ENCODE measurements at regions not wholly inside any gene's neighbourhood (a gene's known extent, or its start where the extent isn't known, plus 50 kb on each side); places are given as distances from the start of the nearest gene placed in this dataset.
"Not testable (repeated sequence)": the region's sequence is repeated elsewhere in the genome, so short reads cannot be mapped to it uniquely, and the experiment has no call there.

- DNase-seq (ENCODE audit: low read depth), result no peak
These were observed 370.2 kb upstream of the SASH1 start for GRCh38 chr6:147972448-147972847.

- no peak for DNase-seq (ENCODE audit: low read depth)
These were observed 368.8 kb upstream of the SASH1 start for GRCh38 chr6:147973806-147974205.

GRCh38 chr6:147974376-147974775, 368.3 kb upstream of the SASH1 start:
- peak; percentile 25 for DNase-seq (ENCODE audit: low read depth)

GRCh38 chr6:147977851-147978465, 364.7 kb upstream of the SASH1 start:
- DNase-seq (ENCODE audit: low read depth), result no peak

GRCh38 chr6:147979966-147980365, 362.7 kb upstream of the SASH1 start:
- DNase-seq (ENCODE audit: low read depth), result no peak

GRCh38 chr6:147983581-147984366, 358.9 kb upstream of the SASH1 start:
- DNase-seq (ENCODE audit: low read depth), result no peak

GRCh38 chr6:147986846-147987245, 355.8 kb upstream of the SASH1 start:
- no peak for DNase-seq (ENCODE audit: low read depth)

- no peak for DNase-seq (ENCODE audit: low read depth)
These were observed 352.5 kb upstream of the SASH1 start for GRCh38 chr6:147990159-147990558.

GRCh38 chr6:147991961-147992360, 350.7 kb upstream of the SASH1 start:
- no peak for DNase-seq (ENCODE audit: low read depth)

- no peak for DNase-seq (ENCODE audit: low read depth)
These were observed 343.6 kb upstream of the SASH1 start for GRCh38 chr6:147999001-147999540.

- DNase-seq (ENCODE audit: low read depth), result no peak
These were observed 340.6 kb upstream of the SASH1 start for GRCh38 chr6:148001844-148002642.

- DNase-seq (ENCODE audit: low read depth), result no peak
These were observed 338.0 kb upstream of the SASH1 start for GRCh38 chr6:148004651-148005050.

GRCh38 chr6:148005806-148006205, 336.8 kb upstream of the SASH1 start:
- no peak for DNase-seq (ENCODE audit: low read depth)

- not testable (repeated sequence) for DNase-seq (ENCODE audit: low read depth)
These were observed 332.1 kb upstream of the SASH1 start for GRCh38 chr6:148010516-148010915.

GRCh38 chr6:148016013-148016412, 326.6 kb upstream of the SASH1 start:
- DNase-seq (ENCODE audit: low read depth), result no peak

- DNase-seq (ENCODE audit: low read depth), result no peak
These were observed 321.5 kb upstream of the SASH1 start for GRCh38 chr6:148021165-148021564.

GRCh38 chr6:148021699-148022098, 320.9 kb upstream of the SASH1 start:
- no peak for DNase-seq (ENCODE audit: low read depth)

- not testable (repeated sequence) for DNase-seq (ENCODE audit: low read depth)
These were observed 320.4 kb upstream of the SASH1 start for GRCh38 chr6:148022279-148022678.

GRCh38 chr6:148027201-148027600, 315.4 kb upstream of the SASH1 start:
- DNase-seq (ENCODE audit: low read depth), result no peak

- DNase-seq (ENCODE audit: low read depth), result no peak
These were observed 306.7 kb upstream of the SASH1 start for GRCh38 chr6:148035806-148036390.

- DNase-seq (ENCODE audit: low read depth), result peak; percentile 5
These were observed 305.1 kb upstream of the SASH1 start for GRCh38 chr6:148037496-148037895.

- DNase-seq (ENCODE audit: low read depth), result no peak
These were observed 301.1 kb upstream of the SASH1 start for GRCh38 chr6:148041546-148041945.
